ENCODE measurements at regions not wholly inside any gene's neighbourhood (a gene's known extent, or its start where the extent isn't known, plus 50 kb on each side); places are given as distances from the start of the nearest gene placed in this dataset.

DNA sequence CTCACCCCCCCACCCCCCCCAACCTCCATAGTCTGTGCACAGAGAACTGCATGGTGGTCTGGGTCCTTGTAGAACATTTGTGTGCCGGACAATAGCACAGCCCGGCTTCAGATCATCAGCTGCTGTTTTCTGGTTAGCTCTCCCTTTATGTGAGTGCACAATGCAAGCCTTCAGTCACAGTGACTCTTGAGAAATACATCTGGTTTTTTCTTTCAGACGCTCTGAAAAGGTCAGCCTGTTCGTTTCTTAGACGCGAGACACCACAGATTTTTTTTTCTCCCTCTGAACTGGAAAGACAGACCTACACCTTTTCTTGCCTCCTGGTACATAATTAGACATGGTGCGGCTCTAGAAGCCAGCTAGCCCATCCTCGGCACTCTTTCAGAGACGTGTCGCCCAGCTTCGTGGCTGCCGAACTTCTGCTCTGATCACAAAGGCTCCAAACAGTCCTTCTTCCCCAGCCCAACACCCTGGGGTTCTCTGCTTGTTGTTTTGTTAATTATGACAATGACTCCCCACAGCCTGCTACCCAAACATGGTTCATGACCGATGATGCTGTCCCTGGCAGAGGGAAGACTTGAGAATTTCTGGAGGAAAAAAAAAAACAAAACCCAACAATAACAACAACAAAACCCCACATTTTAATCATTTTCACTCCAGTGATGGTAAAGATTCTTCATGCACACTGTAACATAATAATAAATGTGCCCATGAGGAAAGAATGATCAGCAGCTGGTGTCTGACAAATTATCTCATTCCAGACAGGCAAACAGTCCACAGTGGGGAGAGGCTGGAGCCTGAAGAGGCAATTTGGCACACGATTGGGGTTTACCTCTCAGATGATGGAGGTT is 241.4 kb upstream of the ZNF462 start:
- TF ChIP-seq, protein P1, sequence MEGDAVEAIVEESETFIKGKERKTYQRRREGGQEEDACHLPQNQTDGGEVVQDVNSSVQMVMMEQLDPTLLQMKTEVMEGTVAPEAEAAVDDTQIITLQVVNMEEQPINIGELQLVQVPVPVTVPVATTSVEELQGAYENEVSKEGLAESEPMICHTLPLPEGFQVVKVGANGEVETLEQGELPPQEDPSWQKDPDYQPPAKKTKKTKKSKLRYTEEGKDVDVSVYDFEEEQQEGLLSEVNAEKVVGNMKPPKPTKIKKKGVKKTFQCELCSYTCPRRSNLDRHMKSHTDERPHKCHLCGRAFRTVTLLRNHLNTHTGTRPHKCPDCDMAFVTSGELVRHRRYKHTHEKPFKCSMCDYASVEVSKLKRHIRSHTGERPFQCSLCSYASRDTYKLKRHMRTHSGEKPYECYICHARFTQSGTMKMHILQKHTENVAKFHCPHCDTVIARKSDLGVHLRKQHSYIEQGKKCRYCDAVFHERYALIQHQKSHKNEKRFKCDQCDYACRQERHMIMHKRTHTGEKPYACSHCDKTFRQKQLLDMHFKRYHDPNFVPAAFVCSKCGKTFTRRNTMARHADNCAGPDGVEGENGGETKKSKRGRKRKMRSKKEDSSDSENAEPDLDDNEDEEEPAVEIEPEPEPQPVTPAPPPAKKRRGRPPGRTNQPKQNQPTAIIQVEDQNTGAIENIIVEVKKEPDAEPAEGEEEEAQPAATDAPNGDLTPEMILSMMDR (IDR thresholded peaks at IDR 0.05; ENCODE audit: low read depth, low read length): no peak
- H3K4me3 ChIP-seq (replicated peaks in 1 of 2; ENCODE audit: low read depth in 2 of 2, low read length in 2 of 2): no peak overlapping the region
- no peak for DNase-seq (ENCODE audit: low read depth in 2 of 2)

DNA sequence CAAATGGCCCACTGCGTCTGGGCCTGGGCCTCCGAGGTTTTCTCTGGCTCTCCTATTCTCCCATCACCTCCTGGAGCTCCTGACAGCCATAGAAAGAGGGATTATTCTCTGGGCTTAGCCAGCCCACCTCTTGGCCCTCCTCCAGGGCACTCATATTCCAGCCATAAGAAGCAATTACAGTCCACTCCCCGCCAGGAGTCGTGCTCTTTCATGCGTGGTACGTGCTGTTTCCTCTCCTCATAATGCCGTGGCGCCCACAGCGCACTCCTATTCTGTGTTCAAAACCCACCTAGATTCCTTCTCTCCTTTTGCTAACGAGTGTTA is 240.8 kb upstream of the ZNF462 start:
- no peak for DNase-seq (ENCODE audit: low read depth in 2 of 2)
- H3K4me3 ChIP-seq (replicated peaks in 1 of 2; ENCODE audit: low read depth in 2 of 2, low read length in 2 of 2): no peak overlapping the region
- TF ChIP-seq, protein P1 (IDR thresholded peaks at IDR 0.05; ENCODE audit: low read depth, low read length): no peak

DNA sequence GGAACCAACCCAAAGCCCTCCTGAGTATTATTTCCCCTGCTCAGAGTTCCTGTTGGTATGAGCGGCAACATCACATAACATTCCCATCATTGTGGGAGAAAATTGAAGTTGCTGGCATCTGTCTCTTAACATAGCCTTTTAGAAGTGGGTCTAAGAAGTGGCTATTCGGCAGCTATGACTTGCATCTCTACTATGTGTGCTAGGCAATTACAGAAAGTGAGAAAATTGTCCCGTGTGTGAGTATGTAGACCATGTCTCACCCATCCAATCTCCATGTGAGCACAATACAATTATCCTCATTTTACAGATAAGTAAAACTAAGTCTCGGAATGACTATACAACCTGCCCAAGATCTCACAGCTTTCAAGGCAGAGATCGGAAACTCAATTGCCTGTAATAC is 239.4 kb upstream of the ZNF462 start:
- no peak for DNase-seq (ENCODE audit: low read depth in 2 of 2)
- no peak overlapping the region for H3K4me3 ChIP-seq (replicated peaks in 1 of 2; ENCODE audit: low read depth in 2 of 2, low read length in 2 of 2)
- TF ChIP-seq, protein P1 (IDR thresholded peaks at IDR 0.05; ENCODE audit: low read depth, low read length): no peak

DNA sequence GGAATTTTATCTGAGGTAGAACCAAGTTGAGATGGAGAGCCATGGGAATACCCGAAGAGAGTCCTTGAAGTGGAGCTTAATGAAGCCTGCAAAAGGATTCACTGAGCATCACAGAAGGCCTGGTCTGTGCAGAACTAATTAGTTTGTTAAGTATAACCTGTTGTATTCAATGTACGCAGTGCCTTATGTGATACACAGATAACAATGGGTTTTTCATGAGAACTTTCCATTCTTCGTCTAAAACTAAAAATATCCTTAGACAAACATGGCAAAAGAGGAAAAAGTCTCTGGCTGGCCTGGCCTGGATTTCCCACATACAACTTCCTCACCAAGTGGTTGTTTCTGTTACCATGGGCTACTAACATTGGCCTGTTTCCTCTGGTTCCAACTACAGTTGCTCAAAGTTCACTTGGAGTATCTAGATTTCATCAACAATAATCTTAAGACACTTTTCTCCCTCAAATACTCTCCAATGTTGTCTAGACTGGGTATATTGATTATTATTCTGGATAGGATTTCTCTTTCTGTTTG is 237.6 kb upstream of the ZNF462 start:
- no peak for DNase-seq (ENCODE audit: low read depth in 2 of 2)
- TF ChIP-seq, protein P1 (IDR thresholded peaks at IDR 0.05; ENCODE audit: low read depth, low read length): no peak
- H3K4me3 ChIP-seq (replicated peaks in 1 of 2; ENCODE audit: low read depth in 2 of 2, low read length in 2 of 2): no peak overlapping the region

DNA sequence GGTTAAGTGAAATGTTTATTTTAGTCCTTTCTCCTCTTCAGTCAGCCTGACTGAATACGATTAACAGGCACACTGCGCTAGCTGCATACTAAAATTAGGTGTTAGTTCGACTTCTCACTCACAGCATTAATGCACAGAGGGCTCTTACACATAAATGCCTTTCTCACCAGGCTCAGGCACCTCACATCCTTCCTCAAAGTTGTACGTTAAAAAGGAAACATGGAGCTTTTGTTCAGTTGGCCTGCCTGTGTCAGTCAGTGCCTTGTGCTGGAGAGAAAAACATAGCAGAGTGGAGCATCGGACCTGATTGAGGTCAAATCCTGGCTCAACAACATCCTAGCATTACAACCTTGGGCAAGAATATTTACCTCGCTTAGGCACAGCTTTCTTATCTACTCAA is 236.0 kb upstream of the ZNF462 start:
- TF ChIP-seq, protein P1 (IDR thresholded peaks at IDR 0.05; ENCODE audit: low read depth, low read length): no peak
- H3K4me3 ChIP-seq (replicated peaks in 1 of 2; ENCODE audit: low read depth in 2 of 2, low read length in 2 of 2): no peak overlapping the region
- no peak for DNase-seq (ENCODE audit: low read depth in 2 of 2)

DNA sequence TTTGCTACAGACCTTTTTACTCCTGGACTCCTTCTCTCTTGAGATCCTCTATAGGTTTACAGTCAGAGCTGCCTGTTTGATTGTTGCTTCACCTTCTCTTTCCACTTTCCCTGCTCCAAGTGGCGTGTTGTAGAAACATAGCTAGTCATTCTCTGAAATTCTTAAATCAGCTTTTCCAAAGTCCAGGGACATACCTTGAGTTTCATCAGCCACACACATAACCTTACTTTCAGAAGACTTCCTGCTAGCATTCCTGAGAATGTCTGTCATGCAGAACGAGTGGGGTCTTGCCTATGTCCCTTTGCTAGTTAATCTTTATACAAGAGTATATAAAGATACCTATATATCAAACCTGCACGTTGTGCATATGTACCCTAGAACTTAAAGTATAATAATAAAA is 230.3 kb upstream of the ZNF462 start:
- H3K4me3 ChIP-seq (replicated peaks in 1 of 2; ENCODE audit: low read depth in 2 of 2, low read length in 2 of 2): no peak overlapping the region
- DNase-seq (ENCODE audit: low read depth in 2 of 2): no peak
- TF ChIP-seq, protein P1 (IDR thresholded peaks at IDR 0.05; ENCODE audit: low read depth, low read length): no peak

Measured in cardiac fibroblast (primary cell).